Naive thymus-derived CD8-positive, alpha-beta T cell (primary cell): ENCODE measurements at regions not wholly inside any gene's neighbourhood (a gene's known extent, or its start where the extent isn't known, plus 50 kb on each side); places are given as distances from the start of the nearest gene placed in this dataset.
A peak's percentile ranks its signal among the peaks of the same experiment; 100 is the strongest.

Experiments used
- ATAC-seq, 2 donors: fragments of 150-1000 bp; cut with Tn5 transposase in 1 of 2; sonication (Bioruptor Pico), chemical (Tn5 transposase) in 1 of 2; 1 replicate in 1 of 2; 2 replicates in 1 of 2; pipeline ENCODE4 v1.10.0; 2021; ENCODE audit warnings: mild to moderate bottlenecking in 2 of 2, moderate library complexity in 2 of 2
- POLR2A ChIA-PET: fragments of 350-600 bp; sonication (Branson Sonifier 250); formaldehyde crosslinking; loops from one replicate; lab custom pipeline; 2021; ENCODE audit warnings: antibody characterized with exemption; lab: Charles Lee
- DNase-seq, 10 donors: peaks; one replicate each; pipeline versions ENCODE4 v3.0.0 to v3.0.0-alpha.2; 2020 to 2022
- H3K27ac Mint-ChIP-seq, 10 donors: one replicate each; pipeline ENCODE4 v1.8.0; 2020 to 2022; ENCODE audit warnings: mild to moderate bottlenecking in 10 of 10, mixed read lengths in 10 of 10, moderate library complexity in 4 of 10, inconsistent platforms in 1 of 10
- H3K27me3 Mint-ChIP-seq, 5 donors: one replicate each; pipeline ENCODE4 v1.8.0; 2021 to 2022; ENCODE audit warnings: mixed read lengths in 5 of 5
- H3K36me3 Mint-ChIP-seq, 3 donors: one replicate each; pipeline ENCODE4 v1.8.0; 2020 to 2022; ENCODE audit warnings: mixed read lengths in 3 of 3, mild to moderate bottlenecking in 2 of 3, inconsistent platforms in 1 of 3
- H3K4me1 Mint-ChIP-seq, 4 donors: one replicate each; pipeline ENCODE4 v1.8.0; 2021 to 2022; ENCODE audit warnings: mixed read lengths in 4 of 4
- H3K4me3 Mint-ChIP-seq, 10 donors: one replicate each; pipeline ENCODE4 v1.8.0; 2020 to 2022; ENCODE audit warnings: mild to moderate bottlenecking in 10 of 10, mixed read lengths in 10 of 10, moderate library complexity in 6 of 10, inconsistent platforms in 1 of 10
- H3K9me3 Mint-ChIP-seq, 9 donors: one replicate each; pipeline ENCODE4 v1.8.0; 2020 to 2022; ENCODE audit warnings: mixed read lengths in 9 of 9, mild to moderate bottlenecking in 3 of 9, inconsistent platforms in 1 of 9, moderate library complexity in 1 of 9

- Mint-ChIP-seq H3K9me3 (peaks cover 8 to 45% (median 19%) of the 10 kb centered on the region in 9 donors), H3K4me3 (no peak overlapping the region), H3K4me1 (no peaks in the 10 kb centered on the region), H3K27me3 (no peaks in the 10 kb centered on the region), H3K36me3 (peaks cover 0 to 25% (median 0%) of the 10 kb centered on the region in 3 donors), H3K27ac (no peak overlapping the region)
- DNase-seq (no peak), ATAC-seq (no peak)
- POLR2A ChIA-PET, result no interaction called here
Measured at GRCh38 chr4:133839326-133839725, 362.3 kb downstream of the PABPC4L start.

- no peak overlapping the region for H3K4me3 Mint-ChIP-seq
- H3K27ac Mint-ChIP-seq, result no peak overlapping the region
- no peaks in the 10 kb centered on the region for H3K36me3 Mint-ChIP-seq
- H3K4me1 Mint-ChIP-seq, result no peaks in the 10 kb centered on the region
- DNase-seq (no peak), ATAC-seq (no peak)
- H3K27me3 Mint-ChIP-seq, result no peaks in the 10 kb centered on the region
- peaks cover 4 to 21% (median 11%) of the 10 kb centered on the region in 9 donors for H3K9me3 Mint-ChIP-seq
- POLR2A ChIA-PET, result no interaction called here
Measured at GRCh38 chr4:133823177-133823576, 378.4 kb downstream of the PABPC4L start.

- no peaks in the 10 kb centered on the region for H3K4me1 Mint-ChIP-seq
- POLR2A ChIA-PET, result no interaction called here
- no peak overlapping the region for H3K4me3 Mint-ChIP-seq
- H3K27ac Mint-ChIP-seq, result no peak overlapping the region
- H3K27me3 Mint-ChIP-seq, result no peaks in the 10 kb centered on the region
- peaks cover 0 to 17% (median 12%) of the 10 kb centered on the region in 9 donors for H3K9me3 Mint-ChIP-seq
- ATAC-seq, result no peak
- no peak for DNase-seq
- H3K36me3 Mint-ChIP-seq, result no peaks in the 10 kb centered on the region
Measured at GRCh38 chr4:133812954-133813353, 388.6 kb downstream of the PABPC4L start.

- POLR2A ChIA-PET, result no interaction called here
- Mint-ChIP-seq H3K9me3 (peaks cover 0 to 12% (median 5%) of the 10 kb centered on the region in 9 donors), H3K4me3 (no peak overlapping the region), H3K27ac (no peak overlapping the region), H3K4me1 (no peaks in the 10 kb centered on the region), H3K36me3 (no peaks in the 10 kb centered on the region), H3K27me3 (no peaks in the 10 kb centered on the region)
- no peak for ATAC-seq
- peak in 1 of 10 donors; percentile 60 for DNase-seq
Measured at GRCh38 chr4:133812236-133812635, 389.4 kb downstream of the PABPC4L start.

GRCh38 chr4:133808151-133808550, 393.4 kb downstream of the PABPC4L start:
- DNase-seq (no peak), ATAC-seq (no peak)
- Mint-ChIP-seq H3K4me3 (no peak overlapping the region), H3K27ac (no peak overlapping the region), H3K27me3 (no peaks in the 10 kb centered on the region), H3K9me3 (peaks cover 0 to 7% (median 2%) of the 10 kb centered on the region in 9 donors), H3K4me1 (no peaks in the 10 kb centered on the region), H3K36me3 (no peaks in the 10 kb centered on the region)
- POLR2A ChIA-PET, result no interaction called here

GRCh38 chr4:133803341-133803740, 398.2 kb downstream of the PABPC4L start:
- H3K4me3 Mint-ChIP-seq, result no peak overlapping the region
- no peak overlapping the region for H3K27ac Mint-ChIP-seq
- peaks cover 0 to 6% (median 0%) of the 10 kb centered on the region in 9 donors for H3K9me3 Mint-ChIP-seq
- ATAC-seq (no peak), DNase-seq (no peak)
- H3K4me1 Mint-ChIP-seq, result no peaks in the 10 kb centered on the region
- H3K27me3 Mint-ChIP-seq, result no peaks in the 10 kb centered on the region
- POLR2A ChIA-PET, result no interaction called here
- H3K36me3 Mint-ChIP-seq, result no peaks in the 10 kb centered on the region

- ATAC-seq (no peak), DNase-seq (no peak)
- H3K27me3 Mint-ChIP-seq, result no peaks in the 10 kb centered on the region
- POLR2A ChIA-PET, result no interaction called here
- H3K27ac Mint-ChIP-seq, result no peak overlapping the region
- H3K9me3 Mint-ChIP-seq, result peaks cover 0 to 6% (median 0%) of the 10 kb centered on the region in 9 donors
- no peak overlapping the region for H3K4me3 Mint-ChIP-seq
- H3K36me3 Mint-ChIP-seq, result no peaks in the 10 kb centered on the region
- no peaks in the 10 kb centered on the region for H3K4me1 Mint-ChIP-seq
Measured at GRCh38 chr4:133802359-133803140, 399.0 kb downstream of the PABPC4L start.

GRCh38 chr4:133801883-133802282, 399.7 kb downstream of the PABPC4L start:
- Mint-ChIP-seq H3K9me3 (peaks cover 0 to 6% (median 0%) of the 10 kb centered on the region in 9 donors), H3K36me3 (no peaks in the 10 kb centered on the region), H3K27me3 (no peaks in the 10 kb centered on the region), H3K4me3 (no peak overlapping the region), H3K27ac (no peak overlapping the region), H3K4me1 (no peaks in the 10 kb centered on the region)
- DNase-seq (no peak), ATAC-seq (no peak)
- POLR2A ChIA-PET, result no interaction called here

- Mint-ChIP-seq H3K27ac (no peak overlapping the region), H3K36me3 (no peaks in the 10 kb centered on the region), H3K9me3 (peaks cover 0 to 10% (median 0%) of the 10 kb centered on the region in 9 donors), H3K4me3 (no peak overlapping the region), H3K27me3 (no peaks in the 10 kb centered on the region), H3K4me1 (no peaks in the 10 kb centered on the region)
- ATAC-seq, result no peak
- no peak for DNase-seq
- POLR2A ChIA-PET, result no interaction called here
Measured at GRCh38 chr4:133800966-133801365, 400.6 kb downstream of the PABPC4L start.

- Mint-ChIP-seq H3K4me1 (no peaks in the 10 kb centered on the region), H3K4me3 (no peak overlapping the region), H3K9me3 (peaks cover 0 to 10% (median 0%) of the 10 kb centered on the region in 9 donors), H3K36me3 (no peaks in the 10 kb centered on the region), H3K27me3 (no peaks in the 10 kb centered on the region), H3K27ac (no peak overlapping the region)
- POLR2A ChIA-PET, result no interaction called here
- ATAC-seq (no peak), DNase-seq (no peak)
Measured at GRCh38 chr4:133799717-133800315, 401.8 kb downstream of the PABPC4L start.

GRCh38 chr4:133777661-133778060, 423.9 kb downstream of the PABPC4L start:
- no peak for DNase-seq
- Mint-ChIP-seq H3K9me3 (peaks cover 0 to 8% (median 2%) of the 10 kb centered on the region in 9 donors), H3K4me3 (no peak overlapping the region), H3K4me1 (no peaks in the 10 kb centered on the region), H3K27ac (no peak overlapping the region), H3K36me3 (no peaks in the 10 kb centered on the region), H3K27me3 (no peaks in the 10 kb centered on the region)
- ATAC-seq, result no peak
- POLR2A ChIA-PET, result no interaction called here

- Mint-ChIP-seq H3K9me3 (peaks cover 0 to 12% (median 3%) of the 10 kb centered on the region in 9 donors), H3K27ac (no peak overlapping the region), H3K4me1 (no peaks in the 10 kb centered on the region), H3K27me3 (no peaks in the 10 kb centered on the region), H3K36me3 (no peaks in the 10 kb centered on the region), H3K4me3 (no peak overlapping the region)
- ATAC-seq, result no peak
- DNase-seq, result no peak
- POLR2A ChIA-PET, result no interaction called here
Measured at GRCh38 chr4:133776961-133777360, 424.6 kb downstream of the PABPC4L start.

GRCh38 chr4:133776503-133776902, 425.1 kb downstream of the PABPC4L start:
- H3K36me3 Mint-ChIP-seq, result no peaks in the 10 kb centered on the region
- POLR2A ChIA-PET, result no interaction called here

More at GRCh38 chr4:133776503-133776902, 425.1 kb downstream of the PABPC4L start:
- H3K4me1 Mint-ChIP-seq, result no peaks in the 10 kb centered on the region
- ATAC-seq (no peak), DNase-seq (no peak)
- no peaks in the 10 kb centered on the region for H3K27me3 Mint-ChIP-seq
- no peak overlapping the region for H3K27ac Mint-ChIP-seq
- H3K9me3 Mint-ChIP-seq, result peaks cover 0 to 12% (median 3%) of the 10 kb centered on the region in 9 donors
- no peak overlapping the region for H3K4me3 Mint-ChIP-seq
